ENCODE measurements at regions not wholly inside any gene's neighbourhood (a gene's known extent, or its start where the extent isn't known, plus 50 kb on each side); places are given as distances from the start of the nearest gene placed in this dataset.

DNA sequence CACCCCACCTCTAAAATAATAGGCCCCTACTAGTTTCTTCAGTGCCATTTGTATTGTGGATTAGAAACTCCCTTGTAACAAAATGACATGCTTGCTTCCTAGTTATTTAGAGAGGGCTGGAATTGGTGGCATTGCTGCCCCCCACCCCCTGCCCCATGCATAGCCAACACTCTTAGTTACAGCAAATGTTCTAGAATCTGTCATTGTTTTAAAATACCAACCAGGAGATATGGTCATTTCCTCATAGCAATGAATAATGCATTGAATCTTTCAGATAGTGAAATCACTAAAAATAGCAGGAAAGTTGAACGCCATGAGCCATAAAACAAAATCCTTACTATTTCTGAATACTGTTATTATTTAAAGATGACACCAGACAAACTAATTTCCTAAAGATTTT, 292.5 kb downstream of the ARPP21 start:
- TF ChIP-seq POLR2AphosphoS5 (IDR thresholded peaks at IDR 0.05), result no peak
- no peak for TF ChIP-seq POLR2A (IDR thresholded peaks at IDR 0.05)
- TF ChIP-seq CTCF (IDR thresholded peaks at IDR 0.05 in 8 of 11, conservative IDR thresholded peaks at IDR 0.05 in 3 of 11), result no peak
- no peak for DNase-seq
- WGBS, 5 donors, result 60 to 77% (median 67%) methylated on average over 1 of the region's 1 CpG
- Histone ChIP-seq H3K27me3 (replicated peaks in 1 of 7) (no peaks in the 10 kb centered on the region), H3K4me1 (no peaks in the 10 kb centered on the region), H3K36me3 (no peaks in the 10 kb centered on the region), H3K27ac (no peak overlapping the region), H3K9me3 (no peaks in the 10 kb centered on the region), H3K4me3 (no peak overlapping the region)
- intact Hi-C loops (cut with DNase I; ENCODE audit: low total_unique reads), result no loop called here

DNA sequence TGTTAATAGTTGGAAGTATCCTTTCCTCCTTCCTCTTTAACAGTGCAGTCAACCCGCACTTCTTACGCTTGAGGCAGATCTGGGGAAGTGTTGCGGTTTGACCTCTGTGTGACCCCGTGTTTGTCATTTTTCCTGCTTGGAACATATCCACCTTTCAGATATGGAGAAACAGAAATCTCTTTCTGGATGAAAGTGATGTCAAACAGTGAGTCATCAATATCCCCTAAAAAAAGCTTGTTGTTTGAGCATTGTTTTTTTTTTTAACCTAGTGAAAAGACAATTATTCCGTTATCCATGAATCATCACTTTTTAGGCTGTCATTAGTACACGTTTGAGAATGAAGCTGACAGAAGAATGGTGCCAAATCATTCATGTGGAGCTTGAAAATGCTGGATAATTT, 293.7 kb downstream of the ARPP21 start:
- no peak overlapping the region for H3K27ac ChIP-seq
- intact Hi-C loops (cut with DNase I; ENCODE audit: low total_unique reads), result no loop called here
- no peaks in the 10 kb centered on the region for H3K27me3 ChIP-seq (replicated peaks in 1 of 7)
- no peaks in the 10 kb centered on the region for H3K9me3 ChIP-seq
- no peak for TF ChIP-seq CTCF (IDR thresholded peaks at IDR 0.05 in 8 of 11, conservative IDR thresholded peaks at IDR 0.05 in 3 of 11)
- TF ChIP-seq POLR2A (IDR thresholded peaks at IDR 0.05), result no peak
- no peak for TF ChIP-seq POLR2AphosphoS5 (IDR thresholded peaks at IDR 0.05)
- 9 to 26% (median 15%) methylated on average over 6 of the region's 6 CpGs for WGBS, 5 donors
- DNase-seq, result no peak
- H3K4me3 ChIP-seq, result no peak overlapping the region
- no peaks in the 10 kb centered on the region for H3K4me1 ChIP-seq
- no peaks in the 10 kb centered on the region for H3K36me3 ChIP-seq

DNA sequence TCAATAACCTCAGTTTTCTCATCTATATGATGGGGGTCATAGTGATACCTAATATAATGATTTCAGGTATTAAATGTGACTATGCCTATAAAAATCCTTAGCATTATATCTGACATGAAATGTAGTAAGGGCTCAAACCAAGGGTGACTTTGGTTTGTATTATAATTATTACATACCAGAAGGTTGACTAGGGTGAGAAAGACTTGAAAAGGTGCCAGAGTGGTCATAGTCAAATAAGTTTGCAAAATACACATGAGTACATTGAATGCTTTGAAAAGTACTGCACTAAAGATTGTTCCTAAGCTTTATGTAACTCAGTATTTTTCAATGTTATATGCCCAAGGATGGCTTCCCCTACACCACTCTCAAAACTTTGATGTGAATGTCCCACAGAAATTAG, 297.2 kb downstream of the ARPP21 start:
- H3K4me1 ChIP-seq, result no peaks in the 10 kb centered on the region
- no peak overlapping the region for H3K27ac ChIP-seq
- intact Hi-C loops (cut with DNase I; ENCODE audit: low total_unique reads), result no loop called here
- H3K27me3 ChIP-seq (replicated peaks in 1 of 7), result no peaks in the 10 kb centered on the region
- no peaks in the 10 kb centered on the region for H3K9me3 ChIP-seq
- no peaks in the 10 kb centered on the region for H3K36me3 ChIP-seq
- H3K4me3 ChIP-seq, result no peak overlapping the region
- no peak for DNase-seq
- no peak for TF ChIP-seq POLR2A (IDR thresholded peaks at IDR 0.05)
- no peak for TF ChIP-seq CTCF (IDR thresholded peaks at IDR 0.05 in 8 of 11, conservative IDR thresholded peaks at IDR 0.05 in 3 of 11)
- no peak for TF ChIP-seq POLR2AphosphoS5 (IDR thresholded peaks at IDR 0.05)

DNA sequence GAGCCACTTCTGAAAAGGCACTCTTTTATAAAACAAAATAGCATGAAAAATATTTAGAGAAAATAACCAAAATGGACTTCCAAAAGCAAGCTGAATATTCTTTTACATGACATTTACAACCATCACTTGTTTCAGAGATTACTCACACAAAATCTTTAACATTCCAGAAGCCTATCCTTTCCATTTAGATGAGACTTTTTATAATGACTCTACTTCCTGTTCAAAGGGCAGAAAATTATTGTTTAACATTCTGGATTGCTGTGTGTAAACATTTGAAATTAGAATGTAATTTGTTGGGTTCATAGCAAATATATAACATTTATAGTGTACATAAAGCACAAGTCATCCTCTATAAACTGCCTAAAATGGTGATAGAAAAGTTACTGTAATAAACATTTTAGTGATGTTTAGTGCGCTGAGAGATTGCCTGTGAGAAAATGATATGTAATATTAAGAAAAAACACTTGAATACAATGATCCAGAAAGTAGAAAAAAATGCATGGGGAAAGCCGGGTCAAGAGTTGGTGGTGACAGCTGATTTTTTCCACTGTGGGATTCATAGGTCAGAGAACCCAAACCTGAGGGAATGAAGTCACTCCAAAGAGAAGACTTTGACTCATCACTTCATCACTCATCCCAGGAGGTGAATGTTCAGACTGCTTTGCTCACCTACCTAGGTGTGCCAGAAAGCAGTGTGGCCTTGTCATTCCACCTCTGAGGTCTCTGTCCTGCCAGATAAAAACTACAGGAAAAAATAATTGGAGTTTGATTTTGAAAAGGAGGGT, 305.8 kb downstream of the ARPP21 start:
- DNase-seq, result no peak
- WGBS, 5 donors, result 85 to 94% (median 89%) methylated on average over 2 of the region's 2 CpGs
- no peaks in the 10 kb centered on the region for H3K36me3 ChIP-seq
- no peak for TF ChIP-seq POLR2A (IDR thresholded peaks at IDR 0.05)
- TF ChIP-seq CTCF (IDR thresholded peaks at IDR 0.05 in 8 of 11, conservative IDR thresholded peaks at IDR 0.05 in 3 of 11), result no peak
- no peak for TF ChIP-seq POLR2AphosphoS5 (IDR thresholded peaks at IDR 0.05)
- no peaks in the 10 kb centered on the region for H3K9me3 ChIP-seq
- H3K4me1 ChIP-seq, result no peaks in the 10 kb centered on the region
- no peak overlapping the region for H3K27ac ChIP-seq
- H3K4me3 ChIP-seq, result no peak overlapping the region
- no peaks in the 10 kb centered on the region for H3K27me3 ChIP-seq (replicated peaks in 1 of 7)
- intact Hi-C loops (cut with DNase I; ENCODE audit: low total_unique reads), result no loop called here
